D721Med (cell line): ENCODE measurements at regions not wholly inside any gene's neighbourhood (a gene's known extent, or its start where the extent isn't known, plus 50 kb on each side); places are given as distances from the start of the nearest gene placed in this dataset.
"Not testable (repeated sequence)": the region's sequence is repeated elsewhere in the genome, so short reads cannot be mapped to it uniquely, and the experiment has no call there.

Experiments used
- DNase-seq: peaks from one replicate; pipeline ENCODE4 v3.0.0; 2011; ENCODE audit warnings: low spot score; ENCODE audit not compliant: insufficient read length
- FAIRE-seq: peaks from 2 replicates; lab custom pipeline; 2011; peaks lifted over from hg19 to GRCh38; lab: Jason Lieb, UNC
- CTCF ChIP-seq: IDR thresholded peaks from 2 replicates; pipeline ENCODE4 v1.5.1; 2012; ENCODE audit warnings: mild to moderate bottlenecking, control low read depth; ENCODE audit not compliant: insufficient read depth; ENCODE audit errors: missing control alignments

GRCh38 chr3:144963810-144964209 lies 992.2 kb downstream of the DIPK2A start:
- no peak for DNase-seq
- TF ChIP-seq CTCF: no peak
- no peak for FAIRE-seq

GRCh38 chr3:144966560-144966959 lies 994.9 kb downstream of the DIPK2A start:
- no peak for FAIRE-seq
- no peak for DNase-seq
- no peak for TF ChIP-seq CTCF

- TF ChIP-seq CTCF: no peak
- FAIRE-seq (no peak), DNase-seq (no peak)
Observed at GRCh38 chr3:144968750-144969350, 997.2 kb downstream of the DIPK2A start.

- DNase-seq, FAIRE-seq: not testable (repeated sequence)
Observed at GRCh38 chr3:144984481-144984880, 1012.9 kb downstream of the DIPK2A start.

- FAIRE-seq (no peak), DNase-seq (no peak)
- TF ChIP-seq CTCF: no peak
Observed at GRCh38 chr3:144989807-144990206, 1018.2 kb downstream of the DIPK2A start.

GRCh38 chr3:144995856-144996255 lies 1024.2 kb downstream of the DIPK2A start:
- FAIRE-seq (no peak), DNase-seq (no peak)
- TF ChIP-seq CTCF: no peak

- no peak for FAIRE-seq
- no peak for TF ChIP-seq CTCF
- no peak for DNase-seq
Observed at GRCh38 chr3:145005427-145005826, 1033.8 kb downstream of the DIPK2A start.

- TF ChIP-seq CTCF: no peak
- FAIRE-seq (no peak), DNase-seq (no peak)
Observed at GRCh38 chr3:145006271-145006670, 1034.6 kb downstream of the DIPK2A start.
